ENCODE measurements at regions not wholly inside any gene's neighbourhood (a gene's known extent, or its start where the extent isn't known, plus 50 kb on each side); places are given as distances from the start of the nearest gene placed in this dataset.

DNA sequence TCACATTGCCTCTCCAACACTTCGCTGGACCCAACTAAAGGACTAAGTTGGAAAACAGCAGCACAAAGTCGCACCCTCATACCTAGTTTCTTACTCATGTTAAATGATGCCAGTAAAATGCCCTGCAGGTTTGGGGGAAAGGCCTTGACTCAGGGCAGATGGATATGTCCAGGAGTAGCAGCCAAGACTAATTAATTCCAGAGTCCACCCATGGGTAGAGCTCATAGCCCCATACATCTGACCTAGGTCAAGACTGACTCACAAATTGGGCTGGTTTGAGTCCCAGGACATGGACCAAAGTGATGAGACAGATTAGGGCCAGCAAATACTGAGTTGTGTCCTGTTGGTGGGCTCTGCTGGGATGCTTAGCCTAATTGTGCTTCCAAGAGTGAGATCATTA is 224.0 kb upstream of the BTG1 start:
- H3K4me1 ChIP-seq = no peaks in the 10 kb centered on the region
- no peak for TF ChIP-seq CTCF (IDR thresholded peaks at IDR 0.05)
- H3K4me3 ChIP-seq = no peak overlapping the region
- intact Hi-C loops (cut with DNase I) = no loop called here
- no peak for DNase-seq
- H3K36me3 ChIP-seq = no peaks in the 10 kb centered on the region
- no peak overlapping the region for H3K9ac ChIP-seq (ENCODE audit: low read depth in 2 of 2, low read length in 2 of 2)
- no peaks in the 10 kb centered on the region for H3K27me3 ChIP-seq
- no peaks in the 10 kb centered on the region for H3K9me3 ChIP-seq
- H3K27ac ChIP-seq = no peak overlapping the region

DNA sequence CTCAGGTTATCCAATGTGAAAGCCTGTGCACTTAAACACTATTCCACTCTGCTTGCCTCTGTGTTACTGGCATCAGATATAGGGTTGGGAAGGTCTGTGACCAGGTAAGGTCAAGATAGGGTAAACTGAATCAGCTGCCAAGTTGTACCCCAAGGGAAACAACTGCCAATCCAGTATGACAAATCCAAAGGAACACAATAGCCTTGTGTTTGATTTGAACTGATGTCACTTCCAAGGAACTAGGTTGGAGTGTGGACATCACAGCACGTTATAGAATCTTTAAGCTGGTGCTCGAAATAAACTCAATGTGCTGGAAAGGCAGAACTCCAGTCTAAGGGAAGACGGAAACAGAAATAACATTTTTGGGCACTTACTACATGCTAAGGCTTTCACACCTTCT is 223.4 kb upstream of the BTG1 start:
- no peak overlapping the region for H3K4me3 ChIP-seq
- intact Hi-C loops (cut with DNase I) = no loop called here
- DNase-seq = no peak
- no peak for TF ChIP-seq CTCF (IDR thresholded peaks at IDR 0.05)
- H3K27me3 ChIP-seq = no peaks in the 10 kb centered on the region
- no peak overlapping the region for H3K27ac ChIP-seq
- H3K9ac ChIP-seq (ENCODE audit: low read depth in 2 of 2, low read length in 2 of 2) = no peak overlapping the region
- H3K4me1 ChIP-seq = no peaks in the 10 kb centered on the region
- no peaks in the 10 kb centered on the region for H3K36me3 ChIP-seq
- H3K9me3 ChIP-seq = no peaks in the 10 kb centered on the region

DNA sequence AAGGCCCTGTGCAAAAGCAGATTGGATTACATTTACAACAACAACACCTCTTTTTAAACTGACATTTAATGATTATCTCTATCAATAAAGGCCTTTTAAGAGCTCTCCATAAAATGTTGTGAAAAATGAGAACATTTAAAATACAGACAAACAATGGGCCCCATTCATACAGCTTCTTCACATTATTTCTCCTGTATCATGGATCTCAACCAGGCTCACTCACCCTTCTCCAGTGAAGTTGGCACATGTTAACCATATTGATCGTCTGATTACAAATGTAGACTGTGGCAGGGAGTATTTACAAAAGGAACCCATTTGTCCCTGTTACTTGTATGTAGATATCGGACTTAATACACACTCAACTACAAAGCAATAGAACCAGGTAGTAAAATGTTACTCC is 220.2 kb upstream of the BTG1 start:
- no peaks in the 10 kb centered on the region for H3K9me3 ChIP-seq
- no peaks in the 10 kb centered on the region for H3K36me3 ChIP-seq
- H3K4me3 ChIP-seq = no peak overlapping the region
- no peak overlapping the region for H3K9ac ChIP-seq (ENCODE audit: low read depth in 2 of 2, low read length in 2 of 2)
- H3K27me3 ChIP-seq = no peaks in the 10 kb centered on the region
- TF ChIP-seq CTCF (IDR thresholded peaks at IDR 0.05) = no peak
- no peak overlapping the region for H3K27ac ChIP-seq
- DNase-seq = no peak
- no peaks in the 10 kb centered on the region for H3K4me1 ChIP-seq
- intact Hi-C loops (cut with DNase I) = no loop called here

DNA sequence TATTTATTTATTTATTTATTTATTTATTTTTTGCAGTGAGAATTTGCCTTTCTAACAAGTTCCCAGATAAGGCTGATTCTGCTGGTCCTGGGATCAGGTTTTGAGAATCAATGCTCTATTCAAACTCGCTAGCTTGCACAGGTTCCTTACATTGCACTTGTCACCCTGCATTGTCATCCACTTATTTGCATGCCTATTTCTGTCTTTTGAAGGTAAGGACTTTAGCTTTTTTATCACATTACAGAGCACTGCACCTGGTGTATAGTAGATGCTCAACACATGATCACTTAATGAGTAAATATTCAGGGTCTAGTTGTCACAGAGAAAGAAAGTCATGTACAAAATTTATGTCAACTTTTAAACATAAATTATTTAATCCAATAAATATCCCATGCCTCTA is 219.7 kb upstream of the BTG1 start:
- no peaks in the 10 kb centered on the region for H3K9me3 ChIP-seq
- intact Hi-C loops (cut with DNase I) = no loop called here
- H3K27me3 ChIP-seq = no peaks in the 10 kb centered on the region
- no peaks in the 10 kb centered on the region for H3K36me3 ChIP-seq
- H3K27ac ChIP-seq = no peak overlapping the region
- H3K4me1 ChIP-seq = no peaks in the 10 kb centered on the region
- H3K4me3 ChIP-seq = no peak overlapping the region
- no peak overlapping the region for H3K9ac ChIP-seq (ENCODE audit: low read depth in 2 of 2, low read length in 2 of 2)
- no peak for TF ChIP-seq CTCF (IDR thresholded peaks at IDR 0.05)
- no peak for DNase-seq

DNA sequence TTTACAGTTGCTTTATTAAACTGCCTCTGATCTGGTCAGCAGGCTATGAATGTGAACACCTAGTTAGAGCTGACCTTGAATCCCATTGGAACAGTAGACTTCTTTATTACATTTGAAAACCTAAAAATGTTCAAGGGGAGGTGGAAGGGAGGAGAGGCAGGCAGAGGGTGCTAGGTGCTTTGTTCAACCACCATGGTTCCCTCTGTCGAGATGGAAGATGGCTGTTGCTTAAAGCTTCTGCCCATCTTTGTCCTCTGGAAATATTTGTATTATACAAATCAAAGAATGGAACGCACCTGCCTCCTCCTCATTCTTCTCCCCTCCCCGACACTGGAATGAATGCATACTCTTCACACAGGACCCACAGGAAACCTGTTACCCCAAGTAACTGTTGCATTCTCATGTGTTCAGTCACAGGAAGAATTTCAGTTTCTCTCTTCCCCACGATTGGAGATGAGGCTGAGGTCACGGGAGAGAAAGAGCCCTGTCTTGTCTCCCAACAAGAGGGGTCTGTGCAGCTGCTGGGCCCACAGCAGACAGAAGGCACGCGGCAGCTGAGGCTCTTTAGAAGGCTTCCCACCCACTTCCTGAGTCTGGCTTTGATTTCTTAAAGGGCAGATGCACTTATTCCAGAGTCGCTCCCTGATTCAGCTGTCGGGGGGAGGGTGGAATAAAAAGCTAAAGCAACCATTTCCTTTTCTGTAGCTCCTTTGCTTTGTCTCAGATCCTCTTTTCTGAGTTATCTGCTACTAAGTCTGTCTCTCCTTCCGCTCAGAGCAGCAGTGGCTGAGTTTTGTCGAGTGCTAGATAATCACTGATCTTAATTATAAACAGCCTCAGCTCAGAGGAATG is 217.9 kb upstream of the BTG1 start:
- Histone ChIP-seq H3K9ac (ENCODE audit: low read depth in 2 of 2, low read length in 2 of 2) (no peak overlapping the region), H3K4me3 (no peak overlapping the region), H3K9me3 (no peaks in the 10 kb centered on the region), H3K4me1 (no peaks in the 10 kb centered on the region), H3K27ac (peak overlapping the region; percentile 60), H3K27me3 (no peaks in the 10 kb centered on the region), H3K36me3 (no peaks in the 10 kb centered on the region)
- intact Hi-C loops (cut with DNase I) = no loop called here
- peak; percentile 39 for DNase-seq
- no peak for TF ChIP-seq CTCF (IDR thresholded peaks at IDR 0.05)

Data from colonic mucosa (tissue), 4 donors.